ENCODE measurements at regions not wholly inside any gene's neighbourhood (a gene's known extent, or its start where the extent isn't known, plus 50 kb on each side); places are given as distances from the start of the nearest gene placed in this dataset.
"Not testable (repeated sequence)": the region's sequence is repeated elsewhere in the genome, so short reads cannot be mapped to it uniquely, and the experiment has no call there.

DNA sequence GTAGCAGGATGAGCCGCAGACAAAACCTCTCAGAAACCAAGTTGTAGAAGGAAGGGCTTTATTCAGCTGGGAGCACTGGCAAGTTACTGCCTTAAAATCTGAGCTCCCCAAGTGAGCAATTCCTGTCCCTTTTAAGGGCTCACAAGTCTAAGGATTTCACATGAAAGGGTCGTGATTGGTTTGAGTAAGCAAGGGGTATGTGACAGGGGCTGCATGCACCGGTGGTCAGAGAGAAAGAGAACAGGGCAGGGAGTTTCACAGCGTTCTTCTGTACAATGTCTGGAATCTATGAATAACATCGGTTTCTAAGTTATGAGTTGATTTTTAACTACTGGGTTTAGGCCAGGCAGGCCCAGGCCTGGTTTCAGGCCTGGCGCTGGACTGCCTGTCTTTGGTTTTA lies 660.3 kb upstream of the ATXN7L3B start:
- 98% methylated on average over 6 of the region's 6 CpGs; no CpG with 5 or more reads in 1 of the 2 experiments for WGBS, 2 experiments (ENCODE audit: extremely low coverage in 1 of 2, insufficient coverage in 1 of 2, insufficient read length in 1 of 2, insufficient replicate concordance in 2 of 2, low coverage in 1 of 2, low lambda C conversion rate in 2 of 2, missing lambda C conversion rate in 1 of 2)
- H3K4ac ChIP-seq (replicated peaks; ENCODE audit: insufficient read length, low read depth, low read length); H3K4me2 ChIP-seq (ENCODE audit: insufficient read depth in 1 of 2, low read depth in 2 of 2, low read length in 2 of 2); H4K20me1 ChIP-seq (replicated peaks in 1 of 2; ENCODE audit: control insufficient read depth in 1 of 2, insufficient read depth in 2 of 2, low read length in 2 of 2); DNase-seq (ENCODE audit: low read depth in 1 of 2, low spot score in 2 of 2); H3K23ac ChIP-seq (ENCODE audit: insufficient read length); H3K79me1 ChIP-seq (ENCODE audit: low read depth, low read length); H2BK15ac ChIP-seq (ENCODE audit: low read length); H3K27me3 ChIP-seq (replicated peaks in 1 of 4; ENCODE audit: control insufficient read depth in 3 of 4, extremely low read depth in 1 of 4, insufficient read depth in 3 of 4, low read length in 3 of 4); H3K4me3 ChIP-seq (ENCODE audit: extremely low read depth in 1 of 4, insufficient read depth in 2 of 4, low read depth in 3 of 4, low read length in 4 of 4); H3K4me1 ChIP-seq (replicated peaks in 1 of 4; ENCODE audit: control insufficient read depth in 3 of 4, insufficient read depth in 4 of 4, low read length in 3 of 4); H2BK5ac ChIP-seq (ENCODE audit: low read depth, low read length); H2AFZ ChIP-seq (ENCODE audit: low read length); CTCF ChIA-PET (ENCODE audit: partially characterized antibody); H4K5ac ChIP-seq (ENCODE audit: insufficient read length, low read depth, low read length); H3K36me3 ChIP-seq (ENCODE audit: control insufficient read depth in 2 of 4, insufficient read depth in 4 of 4, low read length in 3 of 4); H3K56ac ChIP-seq (replicated peaks; ENCODE audit: insufficient read length, low read depth, low read length); H4K91ac ChIP-seq (replicated peaks; ENCODE audit: insufficient read length, low read length); H3K9me3 ChIP-seq (ENCODE audit: insufficient read depth in 2 of 2, low read depth in 1 of 2, low read length in 1 of 2); H3K79me2 ChIP-seq (ENCODE audit: control insufficient read depth in 1 of 2, insufficient read depth in 2 of 2, low read length in 2 of 2); H2BK120ac ChIP-seq (replicated peaks; ENCODE audit: low read depth, low read length); H3K27ac ChIP-seq (ENCODE audit: low read depth, low read length); H4K8ac ChIP-seq (ENCODE audit: extremely low read depth, insufficient read depth, low read length); FAIRE-seq; H3K14ac ChIP-seq (ENCODE audit: insufficient read length); H3K23me2 ChIP-seq (ENCODE audit: low read depth, low read length); H3K18ac ChIP-seq (ENCODE audit: extremely low read depth, low read length); POLR2A ChIA-PET (ENCODE audit: partially characterized antibody); H2BK20ac ChIP-seq (ENCODE audit: low read length); H2AK5ac ChIP-seq (ENCODE audit: low read depth, low read length); H2BK12ac ChIP-seq (ENCODE audit: low read depth, low read length); H3K9ac ChIP-seq (replicated peaks in 1 of 4; ENCODE audit: extremely low read depth in 1 of 4, low read depth in 3 of 4, low read length in 3 of 4): not testable (repeated sequence)

Measured in H1 (cell line).